GM19023 (cell line): ENCODE measurements at regions not wholly inside any gene's neighbourhood (a gene's known extent, or its start where the extent isn't known, plus 50 kb on each side); places are given as distances from the start of the nearest gene placed in this dataset.

Source experiments
- ATAC-seq: cut with Tn5 transposase; IDR thresholded peaks from one replicate; pipeline ENCODE4 v1.9.1; 2021; ENCODE audit warnings: mild to moderate bottlenecking, moderate library complexity; ENCODE audit not compliant: unreplicated experiment

- ATAC-seq, result no peak
Measured at GRCh38 chr2:219995991-219996765, 368.7 kb downstream of the SLC4A3 start.

GRCh38 chr2:219997341-219997851 is 370.0 kb downstream of the SLC4A3 start:
- no peak for ATAC-seq

- ATAC-seq, result no peak
Measured at GRCh38 chr2:219998107-219998506, 370.7 kb downstream of the SLC4A3 start.

- ATAC-seq, result no peak
Measured at GRCh38 chr2:219998714-219999227, 371.3 kb downstream of the SLC4A3 start.

DNA sequence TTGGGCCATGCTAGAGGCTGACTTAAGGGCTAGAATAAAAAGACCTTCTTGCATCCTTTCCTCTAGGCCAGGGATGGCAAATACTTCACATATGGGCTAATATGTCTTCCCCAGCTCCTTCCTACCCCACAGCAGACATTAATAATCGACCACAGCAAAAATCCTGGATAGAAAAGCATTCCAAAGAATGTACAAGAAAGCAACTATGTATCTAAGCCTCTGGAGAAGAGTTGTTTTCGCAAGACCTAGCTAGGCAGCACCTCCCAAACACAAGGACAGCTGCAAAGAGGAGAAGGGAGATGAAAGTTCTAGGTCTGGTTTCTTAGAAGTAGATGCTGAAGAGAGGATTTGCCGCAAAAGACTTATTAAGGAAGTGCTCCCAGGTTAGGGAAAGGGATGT is 372.6 kb downstream of the SLC4A3 start:
- ATAC-seq, result no peak

DNA sequence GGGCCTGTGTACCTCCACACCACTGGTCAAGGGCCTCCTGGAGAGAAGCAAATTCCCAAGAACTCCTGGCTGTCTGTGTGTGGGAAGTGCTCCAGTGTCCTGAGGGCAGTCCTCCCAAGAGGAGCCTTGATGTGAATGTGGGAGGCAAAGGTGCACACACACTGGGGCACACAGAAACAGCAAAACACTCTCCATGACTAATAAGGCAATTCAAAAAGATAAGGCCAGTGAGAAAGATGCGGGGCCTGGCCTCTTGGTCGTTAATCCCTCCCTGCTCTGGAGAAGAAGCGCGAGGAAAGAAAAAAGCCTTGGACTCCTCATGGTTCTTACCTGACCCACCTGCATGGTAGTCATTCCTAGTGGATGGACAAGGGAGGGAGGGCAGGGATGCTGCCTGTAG is 373.2 kb downstream of the SLC4A3 start:
- ATAC-seq, result no peak

- no peak for ATAC-seq
Measured at GRCh38 chr2:220001751-220002150, 374.3 kb downstream of the SLC4A3 start.

- no peak for ATAC-seq
Measured at GRCh38 chr2:220002251-220002650, 374.8 kb downstream of the SLC4A3 start.

DNA sequence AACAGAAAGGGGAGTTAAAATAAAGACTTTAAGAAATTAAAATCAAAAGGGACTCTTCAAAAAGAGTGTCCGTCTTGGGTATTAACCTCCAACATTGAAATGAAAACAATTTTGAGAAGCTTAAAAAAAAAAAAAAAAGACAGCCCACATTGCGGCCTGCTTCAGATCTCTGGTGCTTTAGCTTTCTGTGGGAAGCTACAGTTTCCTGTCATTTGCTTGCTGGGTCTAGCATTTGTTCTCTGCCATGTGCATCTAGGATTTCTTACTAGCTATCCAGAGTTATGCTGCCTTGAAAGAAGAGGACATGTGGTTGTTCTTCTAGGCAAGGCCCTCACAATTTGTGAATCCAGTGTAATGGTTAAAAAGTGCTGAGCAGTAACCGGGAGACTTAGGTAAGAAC is 375.3 kb downstream of the SLC4A3 start:
- ATAC-seq, result no peak

DNA sequence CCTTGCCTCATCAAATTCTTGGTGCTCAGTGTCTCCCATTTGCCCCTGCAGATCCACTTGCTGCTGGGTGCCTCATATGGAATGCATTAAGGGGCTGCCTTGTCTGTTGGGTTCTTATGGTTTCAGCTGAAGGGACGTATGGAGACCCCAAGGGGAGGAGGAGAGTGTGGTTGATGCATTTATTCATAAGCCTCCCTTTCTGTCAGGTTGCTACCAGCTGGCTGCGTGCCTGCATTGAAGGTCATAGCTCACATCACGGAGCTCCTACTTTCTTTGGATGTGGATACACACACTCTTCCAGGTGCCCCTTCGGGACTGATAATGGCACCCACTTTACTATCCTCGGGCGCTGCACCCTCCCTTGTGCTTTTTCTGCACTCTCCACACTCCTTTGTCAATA is 377.9 kb downstream of the SLC4A3 start:
- ATAC-seq, result no peak

- ATAC-seq, result no peak
Measured at GRCh38 chr2:220006152-220006621, 378.8 kb downstream of the SLC4A3 start.

- no peak for ATAC-seq
Measured at GRCh38 chr2:220011859-220012258, 384.4 kb downstream of the SLC4A3 start.

DNA sequence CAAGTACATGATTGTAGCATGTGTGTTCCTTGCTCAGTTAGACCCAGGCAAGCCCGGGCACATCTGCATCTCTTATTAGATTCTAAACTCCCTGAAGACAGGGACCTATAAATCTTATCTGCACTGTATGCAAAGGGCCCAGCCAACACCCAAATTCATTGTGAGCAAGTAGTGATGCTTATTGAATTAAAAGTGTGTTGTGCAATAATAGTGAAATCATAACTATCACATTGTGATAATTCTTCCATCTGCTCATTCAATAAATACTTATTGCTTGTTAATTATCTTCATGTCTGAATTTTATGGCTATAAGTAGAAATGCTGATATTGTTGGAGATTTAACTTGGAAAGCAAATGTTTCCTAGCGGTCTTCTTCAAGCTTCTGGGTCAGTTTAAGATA is 387.5 kb downstream of the SLC4A3 start:
- no peak for ATAC-seq

DNA sequence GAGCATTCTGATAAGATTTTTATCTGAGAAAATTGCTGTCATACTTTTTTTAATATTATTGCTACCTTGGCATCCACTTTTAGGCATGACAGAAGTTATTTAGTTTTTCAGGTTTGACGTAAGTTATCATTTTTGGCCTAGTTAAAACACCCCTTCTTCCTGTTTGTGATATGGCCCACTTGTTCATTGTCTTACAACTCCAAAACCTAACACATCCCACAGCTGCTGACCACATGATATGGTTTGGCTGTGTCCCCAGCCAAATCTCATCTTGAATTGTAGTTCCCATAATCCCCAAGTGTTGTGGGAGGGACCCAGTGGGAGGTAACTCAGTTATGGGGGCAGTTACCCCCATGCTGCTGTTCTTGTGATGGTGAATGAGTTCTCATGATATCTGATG is 388.1 kb downstream of the SLC4A3 start:
- ATAC-seq, result no peak

GRCh38 chr2:220025207-220025606 is 397.8 kb downstream of the SLC4A3 start:
- no peak for ATAC-seq

GRCh38 chr2:220029013-220029412 is 401.6 kb downstream of the SLC4A3 start:
- no peak for ATAC-seq

GRCh38 chr2:220033546-220033945 is 406.1 kb downstream of the SLC4A3 start:
- no peak for ATAC-seq

- ATAC-seq, result no peak
Measured at GRCh38 chr2:220034426-220035130, 407.1 kb downstream of the SLC4A3 start.

DNA sequence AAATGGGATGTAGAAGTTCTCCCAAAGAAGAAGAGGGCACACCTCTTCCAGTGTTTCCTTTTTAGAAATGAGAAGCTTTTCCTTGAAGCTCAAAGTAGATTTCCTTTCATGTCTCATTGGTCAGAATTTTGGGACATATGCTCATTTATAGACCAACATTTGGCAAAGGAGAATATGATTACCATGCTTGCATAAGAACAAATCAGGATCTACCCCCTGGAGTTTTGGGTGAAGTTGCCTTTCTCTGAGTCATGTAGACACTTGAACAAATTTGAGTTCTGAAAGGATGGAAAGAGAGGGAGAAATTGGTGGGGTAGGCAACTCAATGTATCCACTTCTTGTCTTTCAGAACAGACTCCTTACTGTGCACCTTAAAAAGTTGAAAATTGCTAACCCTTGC is 409.0 kb downstream of the SLC4A3 start:
- ATAC-seq, result no peak

DNA sequence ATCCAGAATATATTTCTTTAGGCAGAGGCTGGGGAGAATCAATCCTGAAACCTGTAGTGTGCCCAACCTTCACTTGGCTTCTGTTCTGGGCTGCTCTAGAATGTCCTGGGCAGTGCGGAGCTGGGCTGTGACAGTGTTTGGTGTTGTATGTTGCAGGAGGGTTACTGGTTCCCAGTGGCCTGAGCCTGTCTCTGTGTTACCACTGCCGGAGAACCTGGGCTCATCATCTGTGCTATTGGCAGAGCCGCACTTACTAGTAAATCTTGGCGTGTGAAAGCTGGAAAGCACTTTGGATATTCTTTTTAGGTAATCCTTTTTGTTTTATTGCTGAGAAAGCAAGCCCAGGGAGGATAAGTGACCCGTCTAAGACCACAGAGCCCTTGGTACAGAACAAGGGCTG is 412.9 kb downstream of the SLC4A3 start:
- no peak for ATAC-seq

DNA sequence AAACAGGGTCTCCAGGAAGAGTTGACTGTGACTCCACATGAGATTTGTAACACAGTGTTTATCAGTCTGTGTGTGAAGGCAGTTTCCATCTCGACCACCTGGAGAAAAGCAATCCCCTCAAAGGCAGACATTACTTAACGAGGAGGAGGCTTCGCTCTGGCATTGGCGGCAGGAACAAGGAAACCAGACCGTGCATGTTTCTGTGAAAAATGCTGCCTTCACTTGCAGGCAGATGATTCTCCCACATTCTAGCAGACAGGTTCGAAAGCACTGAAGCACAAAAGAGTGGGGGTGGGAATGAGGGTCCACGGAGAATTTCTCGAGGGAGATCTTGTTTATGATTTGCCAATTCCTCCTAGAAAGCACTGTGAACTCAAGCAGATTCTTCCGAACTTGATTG is 414.0 kb downstream of the SLC4A3 start:
- no peak for ATAC-seq
